Smooth muscle cell (in vitro differentiated cells): ENCODE measurements at regions not wholly inside any gene's neighbourhood (a gene's known extent, or its start where the extent isn't known, plus 50 kb on each side); places are given as distances from the start of the nearest gene placed in this dataset.

ENCODE experiments used
- DNase-seq: peaks from one replicate; lab custom pipeline; 2025; ENCODE audit not compliant: unreplicated experiment; lab: John Stamatoyannopoulos, UW
- H2AFZ ChIP-seq: fragments of 200-600 bp; sonication (generic); 2 replicates; pipeline ENCODE4 v1.6.0; 2016; ENCODE audit warnings: antibody characterized with exemption, low read depth, mild to moderate bottlenecking
- H3F3A ChIP-seq: fragments of 200-600 bp; sonication (generic); 2 replicates; pipeline ENCODE4 v1.6.0; 2017; ENCODE audit warnings: antibody characterized with exemption, low read depth
- H3K27ac ChIP-seq: fragments of 200-600 bp; sonication (generic); 2 replicates; pipeline ENCODE4 v1.5.1; 2016; ENCODE audit warnings: low read depth, mild to moderate bottlenecking
- H3K27me3 ChIP-seq: fragments of 200-600 bp; sonication (generic); 2 replicates; pipeline ENCODE4 v1.6.1; 2016; ENCODE audit warnings: low read depth, mild to moderate bottlenecking
- H3K36me3 ChIP-seq: fragments of 200-600 bp; sonication (generic); 2 replicates; pipeline ENCODE4 v1.5.1; 2016; ENCODE audit warnings: low read depth
- H3K4me1 ChIP-seq: fragments of 200-600 bp; sonication (generic); 2 replicates; pipeline ENCODE4 v1.5.1; 2016; ENCODE audit warnings: low read depth
- H3K4me2 ChIP-seq: fragments of 200-600 bp; sonication (generic); 2 replicates; pipeline ENCODE4 v1.6.0; 2016; ENCODE audit warnings: mild to moderate bottlenecking
- H3K4me3 ChIP-seq: fragments of 200-600 bp; sonication (generic); 2 replicates; pipeline ENCODE4 v1.5.1; 2016; ENCODE audit warnings: mild to moderate bottlenecking
- H3K79me2 ChIP-seq: fragments of 200-600 bp; sonication (generic); 2 replicates; pipeline ENCODE4 v1.6.0; 2016; ENCODE audit warnings: low read depth, mild to moderate bottlenecking
- H3K9ac ChIP-seq: fragments of 200-600 bp; sonication (generic); 2 replicates; pipeline ENCODE4 v1.6.0; 2016; ENCODE audit warnings: low read depth
- H3K9me3 ChIP-seq: fragments of 200-600 bp; sonication (generic); replicated peaks from 2 replicates; pipeline ENCODE4 v1.5.1; 2016; ENCODE audit warnings: low read depth
- H4K20me1 ChIP-seq: fragments of 200-600 bp; sonication (generic); 2 replicates; pipeline ENCODE4 v1.6.0; 2016; ENCODE audit warnings: low read depth
- CTCF ChIP-seq: fragments of 200-600 bp; sonication (generic); IDR thresholded peaks from 2 replicates; pipeline ENCODE4 v1.5.1; 2017; ENCODE audit warnings: borderline replicate concordance, mild to moderate bottlenecking, antibody characterized with exemption; ENCODE audit not compliant: insufficient read depth, poor library complexity, severe bottlenecking
- WGBS: methylation state at CpG from one replicate; pipeline ENCODE4 v1.1.7; 2016; ENCODE audit warnings: low lambda C conversion rate; 5-methylcytosine and 5-hydroxymethylcytosine counted together

GRCh38 chr1:30571380-30571779, 152.0 kb downstream of the MATN1 start:
- DNase-seq: no peak
- H3K27me3 ChIP-seq: peaks cover 10% of the 10 kb centered on the region
- no peak overlapping the region for H2AFZ ChIP-seq
- H3K4me2 ChIP-seq: no peak overlapping the region
- no peaks in the 10 kb centered on the region for H3F3A ChIP-seq
- H3K27ac ChIP-seq: no peak overlapping the region
- 86% methylated on average over 4 of the region's 4 CpGs for WGBS
- H4K20me1 ChIP-seq: no peaks in the 10 kb centered on the region
- no peak overlapping the region for H3K9ac ChIP-seq
- no peaks in the 10 kb centered on the region for H3K4me1 ChIP-seq
- no peaks in the 10 kb centered on the region for H3K36me3 ChIP-seq
- no peaks in the 10 kb centered on the region for H3K79me2 ChIP-seq
- no peak overlapping the region for H3K4me3 ChIP-seq
- no peaks in the 10 kb centered on the region for H3K9me3 ChIP-seq
- TF ChIP-seq CTCF: no peak

- H2AFZ ChIP-seq: no peak overlapping the region
- H3K9ac ChIP-seq: no peak overlapping the region
- no peaks in the 10 kb centered on the region for H4K20me1 ChIP-seq
- no peak overlapping the region for H3K4me2 ChIP-seq
- no peaks in the 10 kb centered on the region for H3K9me3 ChIP-seq
- H3K27ac ChIP-seq: no peak overlapping the region
- no peaks in the 10 kb centered on the region for H3F3A ChIP-seq
- no peaks in the 10 kb centered on the region for H3K79me2 ChIP-seq
- H3K27me3 ChIP-seq: peaks cover 5% of the 10 kb centered on the region
- no peaks in the 10 kb centered on the region for H3K4me1 ChIP-seq
- no peak for TF ChIP-seq CTCF
- H3K4me3 ChIP-seq: no peak overlapping the region
- WGBS: 80% methylated on average over 3 of the region's 3 CpGs
- no peak for DNase-seq
- H3K36me3 ChIP-seq: no peaks in the 10 kb centered on the region
Observed at GRCh38 chr1:30569384-30569783, 154.0 kb downstream of the MATN1 start.

GRCh38 chr1:30562559-30562958, 160.8 kb downstream of the MATN1 start:
- Histone ChIP-seq H3K79me2 (no peaks in the 10 kb centered on the region), H4K20me1 (no peaks in the 10 kb centered on the region), H3K27me3 (no peaks in the 10 kb centered on the region)

More at GRCh38 chr1:30562559-30562958, 160.8 kb downstream of the MATN1 start:
- Histone ChIP-seq H3K27ac (no peak overlapping the region), H3K36me3 (no peaks in the 10 kb centered on the region), H3F3A (no peaks in the 10 kb centered on the region), H3K4me3 (no peak overlapping the region), H3K4me2 (no peak overlapping the region), H3K9ac (no peak overlapping the region), H3K9me3 (peaks cover 11% of the 10 kb centered on the region), H2AFZ (no peak overlapping the region), H3K4me1 (no peaks in the 10 kb centered on the region)
- no peak for DNase-seq
- TF ChIP-seq CTCF: no peak
